OCI-LY3 (cell line): ENCODE measurements at regions not wholly inside any gene's neighbourhood (a gene's known extent, or its start where the extent isn't known, plus 50 kb on each side); places are given as distances from the start of the nearest gene placed in this dataset.
"Not testable (repeated sequence)": the region's sequence is repeated elsewhere in the genome, so short reads cannot be mapped to it uniquely, and the experiment has no call there.

Experiments used
- H2AFZ ChIP-seq: fragments of 200-600, 300-600 bp; shearing (Covaris generic); 2 replicates; pipeline ENCODE4 v1.6.0; 2014; ENCODE audit warnings: antibody characterized with exemption, low read depth, low read length
- H3K27ac ChIP-seq: fragments of 200-600, 300-600 bp; sonication (generic); 2 replicates; pipeline ENCODE4 v1.5.1; 2014; ENCODE audit warnings: mild to moderate bottlenecking, low read length, moderate library complexity, mixed read lengths
- H3K27me3 ChIP-seq: fragments of 200-600, 300-600 bp; sonication (generic); 2 replicates; pipeline ENCODE4 v1.6.1; 2014; ENCODE audit warnings: low read depth, low read length, mixed read lengths
- H3K36me3 ChIP-seq: fragments of 200-600, 300-600 bp; sonication (generic); replicated peaks from 2 replicates; pipeline ENCODE3; 2014; ENCODE audit warnings: low read depth, low read length, mixed read lengths
- H3K4me1 ChIP-seq: fragments of 300-600, 200-600 bp; sonication (generic); 2 replicates; pipeline ENCODE4 v1.6.1; 2014; ENCODE audit warnings: low read length, mixed read lengths
- H3K4me2 ChIP-seq: fragments of 200-600, 300-600 bp; sonication (generic); 2 replicates; pipeline ENCODE4 v1.6.1; 2014; ENCODE audit warnings: low read length, mixed read lengths
- H3K4me3 ChIP-seq: fragments of 300-600, 200-600 bp; sonication (generic); 2 replicates; pipeline ENCODE4 v1.5.1; 2014; ENCODE audit warnings: antibody characterized with exemption, mild to moderate bottlenecking, low read length, moderate library complexity
- H3K79me2 ChIP-seq: fragments of 300-600, 200-600 bp; shearing (Covaris generic); 2 replicates; pipeline ENCODE4 v1.6.1; 2014; ENCODE audit warnings: mild to moderate bottlenecking, low read length, mixed read lengths
- H3K9ac ChIP-seq: fragments of 300-600, 200-600 bp; shearing (Covaris generic); 2 replicates; pipeline ENCODE4 v1.6.0; 2014; ENCODE audit warnings: mild to moderate bottlenecking, low read length, moderate library complexity
- H3K9me3 ChIP-seq: fragments of 200-600, 300-600 bp; shearing (Covaris generic); 2 replicates; pipeline ENCODE4 v1.6.1; 2014; ENCODE audit warnings: low read length, mixed read lengths; ENCODE audit not compliant: insufficient read depth
- H4K20me1 ChIP-seq: fragments of 200-600, 300-600 bp; sonication (generic); 2 replicates; pipeline ENCODE4 v1.6.1; 2016; ENCODE audit warnings: low read length, mixed read lengths; ENCODE audit not compliant: insufficient read depth
- EZH2phosphoT487 ChIP-seq: fragments of 200-600 bp; shearing (Covaris generic); IDR thresholded peaks from 2 replicates; pipeline ENCODE4 v1.6.1; 2018; ENCODE audit warnings: antibody characterized with exemption, mixed run types, low read depth
- TF ChIP-seq, protein P1 (sequence below): fragments of 200-600, 300-600 bp; sonication (generic); IDR thresholded peaks from 2 replicates; pipeline ENCODE4 v1.5.1; 2014; ENCODE audit warnings: antibody characterized with exemption, low read length, low read depth

DNA sequence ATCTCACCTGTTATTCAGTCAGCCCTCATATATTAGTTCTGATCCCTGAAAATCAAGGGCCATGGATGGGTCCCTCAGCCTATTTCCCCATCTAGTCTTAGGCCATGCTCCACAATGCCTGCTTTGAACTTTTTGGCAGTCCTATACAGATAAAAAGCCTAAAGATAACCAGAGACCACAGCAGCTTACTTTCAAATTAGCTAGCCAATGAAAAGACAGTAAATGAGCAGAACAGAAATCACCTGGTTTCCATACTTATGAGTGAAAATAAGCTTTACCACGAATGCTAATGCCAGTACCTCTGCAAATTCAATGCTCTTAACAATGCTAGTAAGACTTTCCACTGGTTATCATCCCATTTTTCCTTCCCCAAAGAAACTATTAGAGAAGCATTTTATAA, 141.6 kb upstream of the SPRED1 start:
- no peak overlapping the region for H3K4me2 ChIP-seq

DNA sequence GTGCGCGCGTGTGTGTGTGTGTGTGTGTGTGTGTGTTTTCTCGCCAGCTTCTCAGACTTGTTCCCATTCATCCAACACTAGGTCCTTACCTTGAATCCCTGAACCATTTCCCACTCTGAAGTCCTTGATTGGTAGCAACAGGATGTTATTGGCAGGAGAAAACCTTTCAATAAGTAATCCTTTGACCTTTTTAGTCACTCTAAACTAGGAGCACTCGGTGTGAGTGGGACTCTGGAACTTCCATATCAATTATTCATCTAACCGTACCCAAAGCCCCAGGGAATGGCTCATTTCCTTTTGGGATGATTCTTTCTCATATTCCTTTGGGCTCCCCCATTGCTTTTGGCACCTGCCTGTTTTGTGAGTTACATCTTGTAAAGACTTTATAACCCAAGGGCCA, 140.2 kb upstream of the SPRED1 start:
- Histone ChIP-seq H3K36me3 (no peaks in the 10 kb centered on the region), H3K27me3 (no peaks in the 10 kb centered on the region), H2AFZ (no peak overlapping the region), H3K79me2 (no peaks in the 10 kb centered on the region), H3K9ac (no peak overlapping the region), H4K20me1 (no peaks in the 10 kb centered on the region), H3K4me3 (no peak overlapping the region), H3K9me3 (no peaks in the 10 kb centered on the region), H3K4me2 (no peak overlapping the region), H3K27ac (no peak overlapping the region), H3K4me1 (peaks cover 11% of the 10 kb centered on the region)
- TF ChIP-seq EZH2phosphoT487: no peak
- TF ChIP-seq, protein P1, sequence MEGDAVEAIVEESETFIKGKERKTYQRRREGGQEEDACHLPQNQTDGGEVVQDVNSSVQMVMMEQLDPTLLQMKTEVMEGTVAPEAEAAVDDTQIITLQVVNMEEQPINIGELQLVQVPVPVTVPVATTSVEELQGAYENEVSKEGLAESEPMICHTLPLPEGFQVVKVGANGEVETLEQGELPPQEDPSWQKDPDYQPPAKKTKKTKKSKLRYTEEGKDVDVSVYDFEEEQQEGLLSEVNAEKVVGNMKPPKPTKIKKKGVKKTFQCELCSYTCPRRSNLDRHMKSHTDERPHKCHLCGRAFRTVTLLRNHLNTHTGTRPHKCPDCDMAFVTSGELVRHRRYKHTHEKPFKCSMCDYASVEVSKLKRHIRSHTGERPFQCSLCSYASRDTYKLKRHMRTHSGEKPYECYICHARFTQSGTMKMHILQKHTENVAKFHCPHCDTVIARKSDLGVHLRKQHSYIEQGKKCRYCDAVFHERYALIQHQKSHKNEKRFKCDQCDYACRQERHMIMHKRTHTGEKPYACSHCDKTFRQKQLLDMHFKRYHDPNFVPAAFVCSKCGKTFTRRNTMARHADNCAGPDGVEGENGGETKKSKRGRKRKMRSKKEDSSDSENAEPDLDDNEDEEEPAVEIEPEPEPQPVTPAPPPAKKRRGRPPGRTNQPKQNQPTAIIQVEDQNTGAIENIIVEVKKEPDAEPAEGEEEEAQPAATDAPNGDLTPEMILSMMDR: no peak

More for the DNA sequence above, 141.6 kb upstream of the SPRED1 start:
- Histone ChIP-seq H3K79me2 (no peaks in the 10 kb centered on the region), H3K4me1 (peaks cover 10% of the 10 kb centered on the region), H3K4me3 (no peak overlapping the region), H4K20me1 (no peaks in the 10 kb centered on the region), H3K36me3 (no peaks in the 10 kb centered on the region), H2AFZ (no peak overlapping the region), H3K9ac (no peak overlapping the region), H3K27ac (no peak overlapping the region), H3K9me3 (no peaks in the 10 kb centered on the region), H3K27me3 (no peaks in the 10 kb centered on the region)
- TF ChIP-seq, protein P1: no peak
- TF ChIP-seq EZH2phosphoT487: no peak

DNA sequence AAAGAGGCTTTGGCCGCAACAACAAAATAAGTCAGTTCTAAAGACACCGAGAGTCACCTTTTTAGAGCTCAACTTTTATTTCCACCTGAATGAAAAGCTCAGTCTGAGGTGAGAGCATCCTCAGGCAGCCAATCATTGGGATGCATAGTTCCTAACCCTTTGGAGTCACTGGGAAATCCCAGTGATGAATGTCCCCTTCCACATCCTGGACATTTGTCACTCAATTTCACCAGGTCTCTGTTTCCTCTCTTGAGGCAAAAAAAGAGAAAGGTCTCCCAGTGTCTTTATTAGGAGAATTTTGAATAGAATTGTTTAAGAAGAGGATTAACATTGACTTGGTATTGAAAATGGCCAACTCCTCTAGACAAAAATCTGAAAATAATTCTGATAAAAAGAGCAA, 137.5 kb upstream of the SPRED1 start:
- Histone ChIP-seq H3K4me1 (peaks cover 11% of the 10 kb centered on the region), H2AFZ (no peak overlapping the region)

DNA sequence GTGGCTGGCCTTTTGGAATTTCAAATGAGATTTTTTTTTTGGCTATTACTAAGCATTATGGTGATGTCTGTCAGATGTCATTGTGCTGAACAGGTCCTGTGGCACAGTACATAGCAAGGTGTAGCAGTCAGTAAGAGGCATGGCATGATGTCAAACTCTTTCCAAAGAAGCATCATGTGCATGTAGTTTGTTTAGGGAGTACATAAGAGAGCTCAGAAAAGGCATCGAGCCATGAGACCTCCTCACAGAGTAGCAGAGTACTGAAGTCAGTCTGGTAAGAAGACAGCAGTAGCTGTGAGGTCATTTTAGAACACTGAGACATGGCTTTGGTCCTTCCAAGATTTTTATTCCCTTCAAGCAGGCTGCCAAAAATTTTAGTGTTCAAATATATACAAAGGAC, 134.9 kb upstream of the SPRED1 start:
- no peaks in the 10 kb centered on the region for H3K9me3 ChIP-seq
- H4K20me1 ChIP-seq: no peaks in the 10 kb centered on the region
- no peak overlapping the region for H3K9ac ChIP-seq
- no peaks in the 10 kb centered on the region for H3K27me3 ChIP-seq
- peaks cover 6% of the 10 kb centered on the region for H3K4me1 ChIP-seq
- TF ChIP-seq, protein P1: no peak
- TF ChIP-seq EZH2phosphoT487: no peak
- H2AFZ ChIP-seq: no peak overlapping the region
- H3K4me2 ChIP-seq: no peak overlapping the region
- H3K36me3 ChIP-seq: no peaks in the 10 kb centered on the region
- H3K27ac ChIP-seq: no peak overlapping the region
- no peaks in the 10 kb centered on the region for H3K79me2 ChIP-seq
- no peak overlapping the region for H3K4me3 ChIP-seq

More for the DNA sequence above, 137.5 kb upstream of the SPRED1 start:
- Histone ChIP-seq H3K4me3 (no peak overlapping the region), H3K9me3 (no peaks in the 10 kb centered on the region), H3K9ac (no peak overlapping the region), H4K20me1 (no peaks in the 10 kb centered on the region), H3K79me2 (no peaks in the 10 kb centered on the region), H3K27me3 (no peaks in the 10 kb centered on the region), H3K36me3 (no peaks in the 10 kb centered on the region), H3K27ac (no peak overlapping the region), H3K4me2 (no peak overlapping the region)
- TF ChIP-seq, protein P1: no peak
- TF ChIP-seq EZH2phosphoT487: no peak

DNA sequence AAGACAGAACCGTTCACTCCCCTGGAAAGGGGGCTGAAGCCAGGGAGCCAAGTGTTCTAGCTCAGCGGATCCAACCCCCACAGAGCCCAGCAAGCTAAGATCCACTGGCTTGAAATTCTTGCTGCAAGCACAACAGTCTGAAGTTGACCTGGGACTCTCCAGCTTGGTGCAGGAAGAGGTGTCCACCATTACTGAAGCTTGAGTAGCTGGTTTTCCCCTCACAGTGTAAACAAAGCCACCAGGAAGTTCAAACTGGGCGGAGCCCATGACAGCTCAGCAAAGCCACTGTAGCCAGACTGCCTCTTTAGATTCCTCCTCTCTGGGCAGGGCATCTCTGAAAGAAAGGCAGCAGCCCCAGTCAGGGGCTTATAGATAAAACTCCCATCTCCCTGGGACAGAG, 132.8 kb upstream of the SPRED1 start:
- H3K27me3 ChIP-seq, H3K4me3 ChIP-seq, H3K79me2 ChIP-seq, H3K4me1 ChIP-seq, H2AFZ ChIP-seq, H3K9me3 ChIP-seq, H3K36me3 ChIP-seq, H4K20me1 ChIP-seq, H3K9ac ChIP-seq, H3K4me2 ChIP-seq, H3K27ac ChIP-seq: not testable (repeated sequence)
